GM23338 (cell line): ENCODE measurements at regions not wholly inside any gene's neighbourhood (a gene's known extent, or its start where the extent isn't known, plus 50 kb on each side); places are given as distances from the start of the nearest gene placed in this dataset.

ENCODE experiments used
- ATAC-seq: fragments of 200-7000 bp; cut with Tn5 transposase; 3 replicates; pipeline ENCODE4 v1.9.1; 2020
- DNase-seq: peaks from one replicate; pipeline ENCODE4 v3.0.0-alpha.2; 2015; ENCODE audit warnings: low spot score
- H2AFZ ChIP-seq: fragments of 200-600 bp; sonication (generic); 2 replicates; pipeline ENCODE4 v1.8.0; 2016; ENCODE audit warnings: antibody characterized with exemption, mild to moderate bottlenecking, moderate library complexity
- H3F3A ChIP-seq: fragments of 200-600 bp; sonication (generic); replicated peaks from 2 replicates; pipeline ENCODE4 v1.8.0; 2017; ENCODE audit warnings: antibody characterized with exemption, mixed run types, low read depth
- H3K27ac ChIP-seq: fragments of 200-600 bp; sonication (generic); 2 replicates; pipeline ENCODE4 v1.6.1; 2016; ENCODE audit warnings: low read depth
- H3K27me3 ChIP-seq: fragments of 200-600 bp; sonication (generic); 2 replicates; pipeline ENCODE4 v1.8.0; 2016; ENCODE audit warnings: mild to moderate bottlenecking, mixed run types, moderate library complexity; ENCODE audit not compliant: insufficient read depth
- H3K36me3 ChIP-seq: fragments of 200-600 bp; sonication (generic); 2 replicates; pipeline ENCODE4 v1.8.0; 2016; ENCODE audit warnings: mild to moderate bottlenecking; ENCODE audit not compliant: insufficient read depth
- H3K4me1 ChIP-seq: fragments of 200-600 bp; sonication (generic); 2 replicates; pipeline ENCODE4 v1.8.0; 2016; ENCODE audit warnings: mild to moderate bottlenecking, moderate library complexity; ENCODE audit not compliant: insufficient read depth
- H3K4me2 ChIP-seq: fragments of 200-600 bp; sonication (generic); 2 replicates; pipeline ENCODE4 v1.7.1; 2017; ENCODE audit warnings: mixed run types
- H3K4me3 ChIP-seq: fragments of 200-600 bp; sonication (generic); 2 replicates; pipeline ENCODE4 v1.6.1; 2016; ENCODE audit warnings: mixed run types
- H3K79me2 ChIP-seq: fragments of 200-600 bp; sonication (generic); replicated peaks from 2 replicates; pipeline ENCODE4 v1.8.0; 2017; ENCODE audit warnings: mild to moderate bottlenecking; ENCODE audit not compliant: insufficient read depth
- H3K9me2 ChIP-seq: fragments of 200-600 bp; sonication (generic); 2 replicates; pipeline ENCODE4 v1.8.0; 2017; ENCODE audit not compliant: insufficient read depth
- H4K20me1 ChIP-seq: fragments of 200-600 bp; sonication (generic); replicated peaks from 2 replicates; pipeline ENCODE4 v1.8.0; 2017; ENCODE audit warnings: mild to moderate bottlenecking; ENCODE audit not compliant: insufficient read depth
- H3K27ac Mint-ChIP-seq: 2 replicates; pipeline ENCODE4 v1.8.0; 2020; ENCODE audit warnings: inconsistent platforms, mild to moderate bottlenecking, moderate library complexity, mixed read lengths
- H3K27me3 Mint-ChIP-seq: 3 replicates; pipeline ENCODE4 v1.8.0; 2022; ENCODE audit warnings: low read depth, mild to moderate bottlenecking, moderate library complexity, mixed read lengths, inconsistent platforms; ENCODE audit not compliant: insufficient read depth, poor library complexity
- H3K36me3 Mint-ChIP-seq: 3 replicates; pipeline ENCODE4 v1.8.0; 2021; ENCODE audit warnings: low read depth, mild to moderate bottlenecking, inconsistent platforms, moderate library complexity, mixed read lengths
- H3K4me1 Mint-ChIP-seq: 3 replicates; pipeline ENCODE4 v1.8.0; 2020; ENCODE audit warnings: mild to moderate bottlenecking, inconsistent platforms, mixed read lengths
- H3K4me3 Mint-ChIP-seq: 3 replicates; pipeline ENCODE4 v1.8.0; 2021; ENCODE audit warnings: moderate library complexity, mild to moderate bottlenecking, inconsistent platforms, mixed read lengths
- H3K9me3 Mint-ChIP-seq: 3 replicates; pipeline ENCODE4 v1.8.0; 2020; ENCODE audit warnings: moderate library complexity, mild to moderate bottlenecking, inconsistent platforms, mixed read lengths
- CREB1 ChIP-seq: fragments of 250-450 bp; sonication (Bioruptor Pico); IDR thresholded peaks from 2 replicates; pipeline ENCODE4 v1.5.0; 2020; ENCODE audit warnings: low read depth, mild to moderate bottlenecking, moderate library complexity
- ETS1 ChIP-seq: IDR thresholded peaks from 2 replicates; pipeline ENCODE4 v1.6.1; 2016; ENCODE audit warnings: antibody characterized with exemption
- EZH2 ChIP-seq: fragments of 200-600 bp; sonication (generic); IDR thresholded peaks from one replicate; pipeline ENCODE4 v1.8.0; 2017; ENCODE audit warnings: antibody characterized with exemption, mild to moderate bottlenecking, low read depth; ENCODE audit not compliant: unreplicated experiment
- JUNB ChIP-seq: IDR thresholded peaks from one replicate; pipeline ENCODE4 v1.6.1; 2016; ENCODE audit warnings: antibody characterized with exemption; ENCODE audit not compliant: unreplicated experiment
- NANOG ChIP-seq: IDR thresholded peaks from 2 replicates; pipeline ENCODE4 v1.6.1; 2016; ENCODE audit warnings: antibody characterized with exemption, borderline replicate concordance
- STAT1 ChIP-seq: IDR thresholded peaks from one replicate; pipeline ENCODE4 v1.6.1; 2016; ENCODE audit warnings: antibody characterized with exemption; ENCODE audit not compliant: unreplicated experiment
- ZNF114 ChIP-seq: fragments of 250-450 bp; sonication (Bioruptor Pico); IDR thresholded peaks from 2 replicates; pipeline ENCODE4 v1.5.0; 2020; ENCODE audit warnings: mild to moderate bottlenecking, moderate library complexity
- ZNF331 ChIP-seq: fragments of 250-450 bp; sonication (Bioruptor Pico); IDR thresholded peaks from 2 replicates; pipeline ENCODE4 v1.5.0; 2020; ENCODE audit warnings: low read depth, mild to moderate bottlenecking, moderate library complexity
- ZNF462 ChIP-seq: fragments of 250-450 bp; sonication (Bioruptor Pico); IDR thresholded peaks from 2 replicates; pipeline ENCODE4 v1.5.0; 2020; ENCODE audit warnings: mild to moderate bottlenecking, moderate library complexity
- TF ChIP-seq, protein P1 (sequence below), 2 experiments: fragments of 200-600 bp in 1 of 2; sonication (generic) in 1 of 2; conservative IDR thresholded peaks; 2 replicates each; pipeline versions ENCODE4 v1.5.1 to v1.6.1; 2016 to 2017; ENCODE audit warnings: antibody characterized with exemption in 2 of 2, low read depth in 2 of 2, mild to moderate bottlenecking in 2 of 2, moderate library complexity in 1 of 2
- TF ChIP-seq, protein P2 (sequence below): IDR thresholded peaks from one replicate; pipeline ENCODE4 v1.6.1; 2018; ENCODE audit warnings: antibody characterized with exemption; ENCODE audit not compliant: unreplicated experiment

GRCh38 chr5:39815711-39816110 is 390.9 kb upstream of the DAB2 start:
- H4K20me1 ChIP-seq, result no peaks in the 10 kb centered on the region
- H3K4me3 ChIP-seq, result no peak overlapping the region
- no peaks in the 10 kb centered on the region for H3F3A ChIP-seq
- H3K27ac ChIP-seq, result no peak overlapping the region
- H3K9me3 Mint-ChIP-seq, result no peaks in the 10 kb centered on the region
- DNase-seq (no peak), ATAC-seq (no peak)
- H2AFZ ChIP-seq, result peak overlapping the region; percentile 48; the same call in 1 of the 2 replicates
- no peaks in the 10 kb centered on the region for H3K36me3 ChIP-seq
- no peaks in the 10 kb centered on the region for H3K79me2 ChIP-seq
- no peak overlapping the region for H3K4me2 ChIP-seq
- H3K4me3 Mint-ChIP-seq, result no peak overlapping the region
- TF ChIP-seq ETS1 (no peak), CREB1 (no peak), JUNB (no peak), ZNF462 (CRISPR knock-in tag) (no peak), ZNF114 (CRISPR knock-in tag) (no peak), NANOG (no peak), ZNF331 (CRISPR knock-in tag) (no peak), STAT1 (no peak), EZH2 (no peak)
- TF ChIP-seq, protein P1, sequence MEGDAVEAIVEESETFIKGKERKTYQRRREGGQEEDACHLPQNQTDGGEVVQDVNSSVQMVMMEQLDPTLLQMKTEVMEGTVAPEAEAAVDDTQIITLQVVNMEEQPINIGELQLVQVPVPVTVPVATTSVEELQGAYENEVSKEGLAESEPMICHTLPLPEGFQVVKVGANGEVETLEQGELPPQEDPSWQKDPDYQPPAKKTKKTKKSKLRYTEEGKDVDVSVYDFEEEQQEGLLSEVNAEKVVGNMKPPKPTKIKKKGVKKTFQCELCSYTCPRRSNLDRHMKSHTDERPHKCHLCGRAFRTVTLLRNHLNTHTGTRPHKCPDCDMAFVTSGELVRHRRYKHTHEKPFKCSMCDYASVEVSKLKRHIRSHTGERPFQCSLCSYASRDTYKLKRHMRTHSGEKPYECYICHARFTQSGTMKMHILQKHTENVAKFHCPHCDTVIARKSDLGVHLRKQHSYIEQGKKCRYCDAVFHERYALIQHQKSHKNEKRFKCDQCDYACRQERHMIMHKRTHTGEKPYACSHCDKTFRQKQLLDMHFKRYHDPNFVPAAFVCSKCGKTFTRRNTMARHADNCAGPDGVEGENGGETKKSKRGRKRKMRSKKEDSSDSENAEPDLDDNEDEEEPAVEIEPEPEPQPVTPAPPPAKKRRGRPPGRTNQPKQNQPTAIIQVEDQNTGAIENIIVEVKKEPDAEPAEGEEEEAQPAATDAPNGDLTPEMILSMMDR (conservative IDR thresholded peaks at IDR 0.05; ENCODE audit: low read depth in 2 of 2), result no peak
- TF ChIP-seq, protein P2, sequence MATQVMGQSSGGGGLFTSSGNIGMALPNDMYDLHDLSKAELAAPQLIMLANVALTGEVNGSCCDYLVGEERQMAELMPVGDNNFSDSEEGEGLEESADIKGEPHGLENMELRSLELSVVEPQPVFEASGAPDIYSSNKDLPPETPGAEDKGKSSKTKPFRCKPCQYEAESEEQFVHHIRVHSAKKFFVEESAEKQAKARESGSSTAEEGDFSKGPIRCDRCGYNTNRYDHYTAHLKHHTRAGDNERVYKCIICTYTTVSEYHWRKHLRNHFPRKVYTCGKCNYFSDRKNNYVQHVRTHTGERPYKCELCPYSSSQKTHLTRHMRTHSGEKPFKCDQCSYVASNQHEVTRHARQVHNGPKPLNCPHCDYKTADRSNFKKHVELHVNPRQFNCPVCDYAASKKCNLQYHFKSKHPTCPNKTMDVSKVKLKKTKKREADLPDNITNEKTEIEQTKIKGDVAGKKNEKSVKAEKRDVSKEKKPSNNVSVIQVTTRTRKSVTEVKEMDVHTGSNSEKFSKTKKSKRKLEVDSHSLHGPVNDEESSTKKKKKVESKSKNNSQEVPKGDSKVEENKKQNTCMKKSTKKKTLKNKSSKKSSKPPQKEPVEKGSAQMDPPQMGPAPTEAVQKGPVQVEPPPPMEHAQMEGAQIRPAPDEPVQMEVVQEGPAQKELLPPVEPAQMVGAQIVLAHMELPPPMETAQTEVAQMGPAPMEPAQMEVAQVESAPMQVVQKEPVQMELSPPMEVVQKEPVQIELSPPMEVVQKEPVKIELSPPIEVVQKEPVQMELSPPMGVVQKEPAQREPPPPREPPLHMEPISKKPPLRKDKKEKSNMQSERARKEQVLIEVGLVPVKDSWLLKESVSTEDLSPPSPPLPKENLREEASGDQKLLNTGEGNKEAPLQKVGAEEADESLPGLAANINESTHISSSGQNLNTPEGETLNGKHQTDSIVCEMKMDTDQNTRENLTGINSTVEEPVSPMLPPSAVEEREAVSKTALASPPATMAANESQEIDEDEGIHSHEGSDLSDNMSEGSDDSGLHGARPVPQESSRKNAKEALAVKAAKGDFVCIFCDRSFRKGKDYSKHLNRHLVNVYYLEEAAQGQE, result no peak
- no peaks in the 10 kb centered on the region for H3K36me3 Mint-ChIP-seq
- no peaks in the 10 kb centered on the region; the same call in 1 of the 2 replicates for H3K9me2 ChIP-seq
- H3K4me1 ChIP-seq, result no peaks in the 10 kb centered on the region
- H3K27me3 ChIP-seq, result no peaks in the 10 kb centered on the region
- peaks cover 6% of the 10 kb centered on the region; the same call in 2 of the 3 replicates for H3K4me1 Mint-ChIP-seq
- no peaks in the 10 kb centered on the region for H3K27me3 Mint-ChIP-seq
- 0 out of 2 replicates have a peak overlapping the region, but pooled peaks have one; percentile 21 for H3K27ac Mint-ChIP-seq
